IMR-90 (cell line): ENCODE measurements at regions not wholly inside any gene's neighbourhood (a gene's known extent, or its start where the extent isn't known, plus 50 kb on each side); places are given as distances from the start of the nearest gene placed in this dataset.

Experiments
- ATAC-seq: fragments of 200-7000 bp; cut with Tn5 transposase; 2 replicates; pipeline ENCODE4 v1.9.1; 2020; ENCODE audit warnings: low read depth, mild to moderate bottlenecking, moderate library complexity
- BruUV-seq: library from RNA; stranded (reverse); fragments of 400-500 nt; replicated peaks from 2 replicates; lab custom pipeline; 2021; lab: Mats Ljungman, UMichigan
- CTCF ChIA-PET: fragments of 300-600 bp; formaldehyde crosslinking; extraction: SDS; loops from one replicate; lab custom pipeline; 2021; ENCODE audit warnings: antibody characterized with exemption; lab: Yijun Ruan, JAX
- POLR2A ChIA-PET: fragments of 300-600 bp; sonication (Branson Sonifier 250); formaldehyde crosslinking; loops from one replicate; lab custom pipeline; 2022; ENCODE audit warnings: antibody characterized with exemption; ENCODE audit not compliant: unreplicated experiment; lab: Charles Lee
- DNase-seq: peaks from one replicate; pipeline ENCODE4 v3.0.0; 2013
- H2AFZ ChIP-seq: replicated peaks from 2 replicates; pipeline ENCODE3; 2013; ENCODE audit warnings: low read length, mild to moderate bottlenecking; ENCODE audit not compliant: poor library complexity
- H2AK5ac ChIP-seq: 2 replicates; pipeline ENCODE4 v1.6.1; 2013; ENCODE audit warnings: low read depth, low read length, inconsistent platforms
- H2AK9ac ChIP-seq: replicated peaks from 2 replicates; pipeline ENCODE3; 2013; ENCODE audit warnings: mild to moderate bottlenecking, low read depth, low read length, moderate library complexity; ENCODE audit not compliant: poor library complexity
- H2BK120ac ChIP-seq: 2 replicates; pipeline ENCODE4 v1.6.1; 2013; ENCODE audit warnings: low read depth, low read length, inconsistent platforms
- H2BK15ac ChIP-seq: 3 replicates; pipeline ENCODE4 v1.6.1; 2013; ENCODE audit warnings: low read depth, low read length, inconsistent platforms
- H2BK20ac ChIP-seq: 2 replicates; pipeline ENCODE4 v1.6.1; 2013; ENCODE audit warnings: low read depth, mild to moderate bottlenecking, inconsistent platforms, low read length, moderate library complexity
- H2BK5ac ChIP-seq: 2 replicates; pipeline ENCODE4 v1.6.1; 2013; ENCODE audit warnings: mild to moderate bottlenecking, low read depth, low read length, inconsistent platforms; ENCODE audit not compliant: poor library complexity, severe bottlenecking
- H3K14ac ChIP-seq: replicated peaks from 2 replicates; pipeline ENCODE4 v1.6.1; 2013; ENCODE audit warnings: low read depth, low read length, inconsistent platforms
- H3K18ac ChIP-seq: 2 replicates; pipeline ENCODE4 v1.6.1; 2013; ENCODE audit warnings: low read depth, low read length, control low read depth
- H3K23ac ChIP-seq: 2 replicates; pipeline ENCODE4 v1.6.1; 2013; ENCODE audit warnings: low read depth, low read length, inconsistent platforms
- H3K27ac ChIP-seq: 2 replicates; pipeline ENCODE4 v1.5.1; 2013; ENCODE audit warnings: mild to moderate bottlenecking, control low read depth, low read length; ENCODE audit not compliant: insufficient read depth
- H3K27me3 ChIP-seq: 2 replicates; pipeline ENCODE4 v1.6.1; 2013; ENCODE audit warnings: low read length; ENCODE audit not compliant: control insufficient read depth, insufficient read depth
- H3K36me3 ChIP-seq: 2 replicates; pipeline ENCODE4 v1.6.1; 2013; ENCODE audit warnings: low read length, mixed read lengths; ENCODE audit not compliant: control insufficient read depth, insufficient read depth
- H3K4ac ChIP-seq: 2 replicates; pipeline ENCODE4 v1.6.1; 2013; ENCODE audit warnings: low read depth, low read length, inconsistent platforms
- H3K4me1 ChIP-seq: 2 replicates; pipeline ENCODE4 v1.6.1; 2013; ENCODE audit warnings: low read length, mixed read lengths; ENCODE audit not compliant: control insufficient read depth, insufficient read depth
- H3K4me2 ChIP-seq: 2 replicates; pipeline ENCODE4 v1.6.1; 2013; ENCODE audit warnings: low read depth, mild to moderate bottlenecking, control low read depth, low read length, moderate library complexity
- H3K4me3 ChIP-seq: 2 replicates; pipeline ENCODE4 v1.5.1; 2013; ENCODE audit warnings: low read depth, mild to moderate bottlenecking, control low read depth, low read length, moderate library complexity; ENCODE audit not compliant: insufficient read depth
- H3K56ac ChIP-seq: 2 replicates; pipeline ENCODE4 v1.6.1; 2013; ENCODE audit warnings: low read length, inconsistent platforms; ENCODE audit not compliant: insufficient read depth; ENCODE audit errors: extremely low read depth
- H3K79me1 ChIP-seq, 2 experiments: 2 replicates each; pipeline ENCODE4 v1.6.1; 2013; ENCODE audit warnings: low read length in 2 of 2, inconsistent platforms in 1 of 2, low read depth in 1 of 2
- H3K9ac ChIP-seq: 2 replicates; pipeline ENCODE4 v1.6.1; 2013; ENCODE audit warnings: low read depth, low read length, control low read depth
- H3K9me1 ChIP-seq: 2 replicates; pipeline ENCODE4 v1.6.1; 2013; ENCODE audit warnings: low read length, inconsistent platforms; ENCODE audit not compliant: insufficient read depth
- H3K9me3 ChIP-seq: 2 replicates; pipeline ENCODE4 v1.6.1; 2013; ENCODE audit warnings: low read length; ENCODE audit not compliant: control insufficient read depth, insufficient read depth
- H4K20me1 ChIP-seq: 2 replicates; pipeline ENCODE4 v1.6.1; 2013; ENCODE audit warnings: low read length, inconsistent platforms; ENCODE audit not compliant: insufficient read depth
- H4K5ac ChIP-seq: 2 replicates; pipeline ENCODE4 v1.6.1; 2013; ENCODE audit warnings: mild to moderate bottlenecking, low read depth, low read length, control low read depth
- H4K8ac ChIP-seq, 2 experiments: 2 replicates each; pipeline ENCODE4 v1.6.1; 2013; ENCODE audit warnings: low read depth in 2 of 2, low read length in 2 of 2, control low read depth in 1 of 2, inconsistent platforms in 1 of 2
- H4K91ac ChIP-seq: 2 replicates; pipeline ENCODE4 v1.6.1; 2013; ENCODE audit warnings: low read depth, low read length, inconsistent platforms; ENCODE audit not compliant: insufficient read depth
- BHLHE40 ChIP-seq: fragments of 150-350 bp; IDR thresholded peaks from 2 replicates; pipeline ENCODE4 v1.6.1; 2016; ENCODE audit warnings: mild to moderate bottlenecking, low read depth, low read length
- CEBPB ChIP-seq: IDR thresholded peaks from 2 replicates; pipeline ENCODE4 v1.6.1; 2012; ENCODE audit warnings: low read depth, low read length, improper control_type of control experiment
- CHD1 ChIP-seq: IDR thresholded peaks from 2 replicates; pipeline ENCODE4 v1.6.1; 2012; ENCODE audit warnings: low read depth, low read length, improper control_type of control experiment
- CTCF ChIP-seq: conservative IDR thresholded peaks from 2 replicates; pipeline ENCODE4 v1.5.1; 2012; ENCODE audit warnings: mild to moderate bottlenecking, low read depth, low read length, improper control_type of control experiment
- ELK1 ChIP-seq: fragments of 150-350 bp; IDR thresholded peaks from 2 replicates; pipeline ENCODE4 v1.6.1; 2016; ENCODE audit warnings: low read depth, mild to moderate bottlenecking, low read length, moderate library complexity, borderline replicate concordance
- FOS ChIP-seq: fragments of 150-350 bp; IDR thresholded peaks from 2 replicates; pipeline ENCODE4 v1.6.1; 2016; ENCODE audit warnings: low read depth, low read length
- MAFK ChIP-seq: IDR thresholded peaks from 2 replicates; pipeline ENCODE4 v1.6.1; 2012; ENCODE audit warnings: low read depth, low read length, improper control_type of control experiment
- MAZ ChIP-seq: IDR thresholded peaks from 2 replicates; pipeline ENCODE4 v1.6.1; 2012; ENCODE audit warnings: low read depth, mild to moderate bottlenecking, low read length, improper control_type of control experiment, moderate library complexity, borderline replicate concordance
- MXI1 ChIP-seq: IDR thresholded peaks from 2 replicates; pipeline ENCODE4 v1.6.1; 2012; ENCODE audit warnings: low read depth, mild to moderate bottlenecking, low read length, moderate library complexity, borderline replicate concordance
- NFE2L2 ChIP-seq: fragments of 150-350 bp; IDR thresholded peaks from 2 replicates; pipeline ENCODE4 v1.6.1; 2016; ENCODE audit warnings: low read depth, mild to moderate bottlenecking, low read length
- POLR2A ChIP-seq: IDR thresholded peaks from 2 replicates; pipeline ENCODE4 v1.6.1; 2012; ENCODE audit warnings: mild to moderate bottlenecking, low read depth, low read length
- RAD21 ChIP-seq: IDR thresholded peaks from 2 replicates; pipeline ENCODE4 v1.6.1; 2012; ENCODE audit warnings: low read length, improper control_type of control experiment
- RCOR1 ChIP-seq: IDR thresholded peaks from 2 replicates; pipeline ENCODE4 v1.6.1; 2012; ENCODE audit warnings: mild to moderate bottlenecking, low read length, improper control_type of control experiment; ENCODE audit not compliant: insufficient replicate concordance
- RFX5 ChIP-seq: IDR thresholded peaks from 2 replicates; pipeline ENCODE4 v1.8.0; 2012; ENCODE audit warnings: low read depth, mild to moderate bottlenecking, low read length, moderate library complexity
- SMC3 ChIP-seq: fragments of 150-350 bp; IDR thresholded peaks from 2 replicates; pipeline ENCODE4 v1.6.1; 2016; ENCODE audit warnings: low read depth, mild to moderate bottlenecking, antibody characterized with exemption, low read length, moderate library complexity
- USF2 ChIP-seq: fragments of 150-350 bp; IDR thresholded peaks from 2 replicates; pipeline ENCODE4 v1.6.1; 2017; ENCODE audit warnings: mild to moderate bottlenecking, antibody characterized with exemption, low read length, low read depth
- WGBS, 2 experiments: methylation state at CpG; one replicate each; pipeline versions ENCODE4 v1.1.5 to v1.1.7; 2013; ENCODE audit warnings: missing lambda C conversion rate in 2 of 2; ENCODE audit not compliant: insufficient read length in 1 of 2; ENCODE audit errors: extremely low coverage in 2 of 2; 5-methylcytosine and 5-hydroxymethylcytosine counted together
- dilution Hi-C: fragments of 300-500 bp; cut with HindIII; formaldehyde crosslinking; loops from one replicate; pipeline ENCODE4 v1.14.3; 2018; ENCODE audit warnings: low sequenced_read_pairs; ENCODE audit not compliant: unreplicated experiment
- in situ Hi-C: fragments of 300-500 bp; cut with MboI; formaldehyde crosslinking; loops from 3 replicates; pipeline ENCODE4 v1.14.3; 2019; ENCODE audit warnings: low sequenced_read_pairs, inconsistent platforms, mixed read lengths
- intact Hi-C: fragments of 100-400 bp; cut with micrococcal nuclease; formaldehyde crosslinking; loops from 2 replicates; pipeline ENCODE4 v1.10.0; 2022

- ChIA-PET POLR2A (no interaction called here), CTCF (no interaction called here)
- Histone ChIP-seq H3K4ac (no peak overlapping the region), H2BK20ac (no peak overlapping the region), H3K27me3 (no peaks in the 10 kb centered on the region), H3K79me1 (peaks cover 2 to 4% of the 10 kb centered on the region in 2 experiments; a peak in 2 of 4 replicates), H3K4me2 (no peak overlapping the region), H3K9me1 (peaks cover 3% of the 10 kb centered on the region; the same call in 1 of the 2 replicates), H3K9me3 (no peaks in the 10 kb centered on the region), H3K27ac (no peak overlapping the region), H3K4me3 (no peak overlapping the region), H2BK5ac (no peak overlapping the region), H4K8ac (no peak overlapping the region), H4K20me1 (no peaks in the 10 kb centered on the region), H2AFZ (no peak overlapping the region), H2BK15ac (0 out of 3 replicates have a peak overlapping the region, but pooled peaks have one; percentile 56), H3K23ac (no peak overlapping the region), H4K91ac (no peak overlapping the region), H3K56ac (no peak overlapping the region), H2BK120ac (no peak overlapping the region), H2AK9ac (no peak overlapping the region), H3K18ac (no peak overlapping the region), H3K9ac (no peak overlapping the region), H3K14ac (no peak overlapping the region), H4K5ac (no peak overlapping the region), H2AK5ac (no peak overlapping the region), H3K4me1 (peaks cover 7% of the 10 kb centered on the region; the same call in 1 of the 2 replicates), H3K36me3 (no peaks in the 10 kb centered on the region)
- dilution Hi-C loops: no loop called here
- in situ Hi-C loops: no loop called here
- DNase-seq (no peak), ATAC-seq (no peak)
- 88% methylated on average over 4 of the region's 4 CpGs; no CpG with 5 or more reads in 1 of the 2 experiments for WGBS, 2 experiments
- intact Hi-C loops: no loop called here
- no peak for TF ChIP-seq RAD21
- no peak for TF ChIP-seq CEBPB
- TF ChIP-seq USF2: no peak
- TF ChIP-seq MXI1: no peak
- TF ChIP-seq CTCF: no peak
- no peak for TF ChIP-seq NFE2L2
- TF ChIP-seq CHD1: no peak
- TF ChIP-seq MAZ: no peak
- no peak for TF ChIP-seq ELK1
- TF ChIP-seq BHLHE40: no peak
- no peak for TF ChIP-seq RFX5
- TF ChIP-seq SMC3: no peak
- TF ChIP-seq FOS: no peak
- no peak for TF ChIP-seq MAFK
- TF ChIP-seq RCOR1: no peak
- TF ChIP-seq POLR2A: no peak
- BruUV-seq: no TSS peak
These were observed 141.7 kb upstream of the MBNL1 start for GRCh38 chr3:152127058-152127457.
